ENCODE measurements at regions not wholly inside any gene's neighbourhood (a gene's known extent, or its start where the extent isn't known, plus 50 kb on each side); places are given as distances from the start of the nearest gene placed in this dataset.

- no peak overlapping the region for H2BK12ac ChIP-seq (ENCODE audit: low read depth, low read length)
- no peak overlapping the region for H3K9ac ChIP-seq (replicated peaks in 1 of 4; ENCODE audit: extremely low read depth in 1 of 4, low read depth in 3 of 4, low read length in 3 of 4)
- H4K8ac ChIP-seq (ENCODE audit: extremely low read depth, insufficient read depth, low read length) = no peak overlapping the region
- DNase-seq (ENCODE audit: low read depth in 1 of 2, low spot score in 2 of 2) = no peak
- no peak overlapping the region for H3K56ac ChIP-seq (replicated peaks; ENCODE audit: insufficient read length, low read depth, low read length)
- H2BK20ac ChIP-seq (ENCODE audit: low read length) = no peak overlapping the region
- no peaks in the 10 kb centered on the region for H3K79me1 ChIP-seq (ENCODE audit: low read depth, low read length)
- H3K27ac ChIP-seq (ENCODE audit: low read depth, low read length) = no peak overlapping the region
- H2AFZ ChIP-seq (ENCODE audit: low read length) = no peak overlapping the region; the same call in 1 of the 2 replicates
- H2BK120ac ChIP-seq (replicated peaks; ENCODE audit: low read depth, low read length) = no peak overlapping the region
- no peak overlapping the region for H3K18ac ChIP-seq (ENCODE audit: extremely low read depth, low read length)
- H4K5ac ChIP-seq (ENCODE audit: insufficient read length, low read depth, low read length) = no peak overlapping the region
- H3K4ac ChIP-seq (replicated peaks; ENCODE audit: insufficient read length, low read depth, low read length) = no peak overlapping the region
- H3K14ac ChIP-seq (ENCODE audit: insufficient read length) = no peak overlapping the region
- H2AK5ac ChIP-seq (ENCODE audit: low read depth, low read length) = no peak overlapping the region
- peaks cover 0 to 17% (median 5%) of the 10 kb centered on the region in 4 experiments; a peak in 6 of 7 replicates for H3K4me1 ChIP-seq (replicated peaks in 1 of 4; ENCODE audit: control insufficient read depth in 3 of 4, insufficient read depth in 4 of 4, low read length in 3 of 4)
- H3K23ac ChIP-seq (ENCODE audit: insufficient read length) = no peak overlapping the region
- H3K36me3 ChIP-seq (ENCODE audit: control insufficient read depth in 2 of 4, insufficient read depth in 4 of 4, low read length in 3 of 4) = no peaks in the 10 kb centered on the region
- H3K79me2 ChIP-seq (ENCODE audit: control insufficient read depth in 1 of 2, insufficient read depth in 2 of 2, low read length in 2 of 2) = no peaks in the 10 kb centered on the region
- no peak overlapping the region for H2BK5ac ChIP-seq (ENCODE audit: low read depth, low read length)
- no peaks in the 10 kb centered on the region for H4K20me1 ChIP-seq (replicated peaks in 1 of 2; ENCODE audit: control insufficient read depth in 1 of 2, insufficient read depth in 2 of 2, low read length in 2 of 2)
- 43% methylated on average over 10 of the region's 10 CpGs; no CpG with 5 or more reads in 1 of the 2 experiments for WGBS, 2 experiments (ENCODE audit: extremely low coverage in 1 of 2, insufficient coverage in 1 of 2, insufficient read length in 1 of 2, insufficient replicate concordance in 2 of 2, low coverage in 1 of 2, low lambda C conversion rate in 2 of 2, missing lambda C conversion rate in 1 of 2)
- no peak for FAIRE-seq
- H3K27me3 ChIP-seq (replicated peaks in 1 of 4; ENCODE audit: control insufficient read depth in 3 of 4, extremely low read depth in 1 of 4, insufficient read depth in 3 of 4, low read length in 3 of 4) = peaks cover 0 to 9% (median 5%) of the 10 kb centered on the region in 4 experiments; a peak in 3 of 7 replicates
- no peak overlapping the region for H3K4me3 ChIP-seq (ENCODE audit: extremely low read depth in 1 of 4, insufficient read depth in 2 of 4, low read depth in 3 of 4, low read length in 4 of 4)
- H3K4me2 ChIP-seq (ENCODE audit: insufficient read depth in 1 of 2, low read depth in 2 of 2, low read length in 2 of 2) = no peak overlapping the region
- no peaks in the 10 kb centered on the region for H3K23me2 ChIP-seq (ENCODE audit: low read depth, low read length)
- H3K9me3 ChIP-seq (ENCODE audit: insufficient read depth in 2 of 2, low read depth in 1 of 2, low read length in 1 of 2) = no peaks in the 10 kb centered on the region
- H2BK15ac ChIP-seq (ENCODE audit: low read length) = no peak overlapping the region
- no peak overlapping the region for H4K91ac ChIP-seq (replicated peaks; ENCODE audit: insufficient read length, low read length)
- ChIA-PET POLR2A (ENCODE audit: partially characterized antibody) (no interaction called here), CTCF (ENCODE audit: partially characterized antibody) (interaction anchor here (0.7 to 3.6 kb wide), 47 partner anchors 9 to 943 kb away, joined by 3 to 21 read pairs (median 4); no protein-coding TSS in a partner anchor)
- TF ChIP-seq HDAC2 (IDR thresholded peaks at IDR 0.05; ENCODE audit: borderline replicate concordance in 1 of 2, low read depth in 2 of 2, low read length in 2 of 2) = no peak
- no peak for TF ChIP-seq ZNF274 (IDR thresholded peaks at IDR 0.05; ENCODE audit: borderline replicate concordance, extremely low read depth, low read length)
- no peak for TF ChIP-seq RAD21 (IDR thresholded peaks at IDR 0.05 in 1 of 2, conservative IDR thresholded peaks at IDR 0.05 in 1 of 2; ENCODE audit: low read depth in 2 of 2, low read length in 2 of 2)
- TF ChIP-seq CBX8 (IDR thresholded peaks at IDR 0.05; ENCODE audit: borderline replicate concordance, low read depth, low read length) = no peak
- no peak for TF ChIP-seq YY1 (IDR thresholded peaks at IDR 0.05; ENCODE audit: low read depth, low read length)
- no peak for TF ChIP-seq GABPA (IDR thresholded peaks at IDR 0.05; ENCODE audit: borderline replicate concordance, insufficient read depth, low read length)
- no peak for TF ChIP-seq SP2 (IDR thresholded peaks at IDR 0.05; ENCODE audit: low read length)
- TF ChIP-seq CHD1 (IDR thresholded peaks at IDR 0.05; ENCODE audit: low read depth, low read length) = no peak
- TF ChIP-seq CBX5 (IDR thresholded peaks at IDR 0.05; ENCODE audit: low read depth, low read length) = no peak
- no peak for TF ChIP-seq EGR1 (IDR thresholded peaks at IDR 0.05; ENCODE audit: borderline replicate concordance, low read depth, low read length)
- TF ChIP-seq SP1 (IDR thresholded peaks at IDR 0.05; ENCODE audit: low read depth, low read length) = no peak
- TF ChIP-seq GTF2F1 (IDR thresholded peaks at IDR 0.05; ENCODE audit: borderline replicate concordance, low read depth, low read length) = no peak
- TF ChIP-seq FOSL1 (IDR thresholded peaks at IDR 0.05; ENCODE audit: insufficient read depth, low read depth, low read length) = no peak
- TF ChIP-seq NANOG (IDR thresholded peaks at IDR 0.05; ENCODE audit: insufficient read depth, low read depth, low read length, poor library complexity, severe bottlenecking) = no peak
Observed at GRCh38 chr2:126972279-126972626, 73.6 kb downstream of the TEX51 start.

Measured in H1 (cell line).